ENCODE measurements at regions not wholly inside any gene's neighbourhood (a gene's known extent, or its start where the extent isn't known, plus 50 kb on each side); places are given as distances from the start of the nearest gene placed in this dataset.
A peak's percentile ranks its signal among the peaks of the same experiment; 100 is the strongest.
"Not testable (repeated sequence)": the region's sequence is repeated elsewhere in the genome, so short reads cannot be mapped to it uniquely, and the experiment has no call there.

GRCh38 chr5:112594941-112595340, 142.7 kb upstream of the APC start (continued):
- TF ChIP-seq ATF2 (CRISPR knock-in tag; IDR thresholded peaks at IDR 0.05; ENCODE audit: borderline replicate concordance, low read depth) (no peak), ZNF138 (CRISPR knock-in tag; conservative IDR thresholded peaks at IDR 0.05) (no peak)

GRCh38 chr5:112597831-112598230, 139.9 kb upstream of the APC start:
- ChIA-PET CTCF (interaction anchor here (0.6 kb wide), 1 partner anchor 105 kb away, joined by 3 read pairs; no protein-coding TSS in a partner anchor), POLR2A (no interaction called here)
- DNase-seq (ENCODE audit: low spot score) = no peak
- H3K36me3 Mint-ChIP-seq = no peaks in the 10 kb centered on the region
- no peaks in the 10 kb centered on the region for H3K9me3 Mint-ChIP-seq
- TF ChIP-seq ARID4B (CRISPR knock-in tag; IDR thresholded peaks at IDR 0.05; ENCODE audit: borderline replicate concordance) (no peak), JUN (CRISPR knock-in tag; IDR thresholded peaks at IDR 0.05) (no peak), NR3C1 (CRISPR knock-in tag; conservative IDR thresholded peaks at IDR 0.05; ENCODE audit: low read depth) (no peak), ATF1 (CRISPR knock-in tag; IDR thresholded peaks at IDR 0.05) (no peak)
- H3K27ac Mint-ChIP-seq = no peak overlapping the region
- H3K4me3 Mint-ChIP-seq = no peak overlapping the region
- H3K27me3 Mint-ChIP-seq (ENCODE audit: low read depth) = no peaks in the 10 kb centered on the region
- no peak for ATAC-seq
- H3K4me1 Mint-ChIP-seq = no peaks in the 10 kb centered on the region

- H3K4me3 Mint-ChIP-seq; H3K27me3 Mint-ChIP-seq (ENCODE audit: low read depth); H3K27ac Mint-ChIP-seq; H3K4me1 Mint-ChIP-seq; CTCF ChIA-PET; H3K36me3 Mint-ChIP-seq; ATAC-seq; POLR2A ChIA-PET; DNase-seq (ENCODE audit: low spot score); H3K9me3 Mint-ChIP-seq: not testable (repeated sequence)
Measured at GRCh38 chr5:112600510-112600909, 137.2 kb upstream of the APC start.

- Mint-ChIP-seq H3K4me3 (no peak overlapping the region), H3K27ac (no peak overlapping the region), H3K27me3 (ENCODE audit: low read depth) (no peaks in the 10 kb centered on the region), H3K36me3 (no peaks in the 10 kb centered on the region), H3K9me3 (no peaks in the 10 kb centered on the region), H3K4me1 (peaks cover 20% of the 10 kb centered on the region)
- ChIA-PET POLR2A (interaction anchor here (0.7 kb wide), 2 partner anchors 269 to 690 kb away, joined by 4 to 9 read pairs; no protein-coding TSS in a partner anchor), CTCF (interaction anchor here (0.6 to 1.1 kb wide), 8 partner anchors 46 to 601 kb away, joined by 3 to 5 read pairs (median 3); no protein-coding TSS in a partner anchor)
- ATAC-seq (peak; percentile 87), DNase-seq (ENCODE audit: low spot score) (no peak)
- TF ChIP-seq IRF1 (CRISPR knock-in tag; IDR thresholded peaks at IDR 0.05) (no peak), E2F5 (CRISPR knock-in tag; IDR thresholded peaks at IDR 0.05) (no peak), ZMAT4 (CRISPR knock-in tag; IDR thresholded peaks at IDR 0.05) (no peak), SP1 (CRISPR knock-in tag; conservative IDR thresholded peaks at IDR 0.05) (no peak), TCF7 (CRISPR knock-in tag; IDR thresholded peaks at IDR 0.05; ENCODE audit: low read depth) (no peak), ZNF423 (CRISPR knock-in tag; IDR thresholded peaks at IDR 0.05) (no peak), SOX15 (CRISPR knock-in tag; IDR thresholded peaks at IDR 0.05) (no peak), ZNF263 (CRISPR knock-in tag; IDR thresholded peaks at IDR 0.05; ENCODE audit: low read depth) (no peak), GTF2I (CRISPR knock-in tag; conservative IDR thresholded peaks at IDR 0.05) (no peak)
Measured at GRCh38 chr5:112604732-112605630, 132.7 kb upstream of the APC start.

Measured in WTC11 (cell line).